Ishikawa (cell line): ENCODE measurements at regions not wholly inside any gene's neighbourhood (a gene's known extent, or its start where the extent isn't known, plus 50 kb on each side); places are given as distances from the start of the nearest gene placed in this dataset.

ENCODE experiments used
- CEBPB ChIP-seq: IDR thresholded peaks from 2 replicates; pipeline ENCODE4 v1.6.1; 2012
- CREB1 ChIP-seq: IDR thresholded peaks from 2 replicates; pipeline ENCODE4 v1.6.1; 2012; ENCODE audit warnings: low read depth
- EGR1 ChIP-seq: IDR thresholded peaks from 2 replicates; pipeline ENCODE4 v1.6.1; 2012
- EP300 ChIP-seq: IDR thresholded peaks from 2 replicates; pipeline ENCODE4 v1.6.1; 2012; ENCODE audit warnings: borderline replicate concordance
- FOXM1 ChIP-seq: IDR thresholded peaks from 2 replicates; pipeline ENCODE4 v1.6.1; 2012; ENCODE audit warnings: low read depth, borderline replicate concordance
- NFIC ChIP-seq: IDR thresholded peaks from 2 replicates; pipeline ENCODE4 v1.6.1; 2012
- RAD21 ChIP-seq: IDR thresholded peaks from 2 replicates; pipeline ENCODE4 v1.6.1; 2012; ENCODE audit warnings: low read depth
- TAF1 ChIP-seq: IDR thresholded peaks from 2 replicates; pipeline ENCODE4 v1.6.1; 2012; ENCODE audit warnings: low read depth, mild to moderate bottlenecking
- TCF12 ChIP-seq: IDR thresholded peaks from 2 replicates; pipeline ENCODE4 v1.6.1; 2012; ENCODE audit warnings: low read depth
- TEAD4 ChIP-seq: IDR thresholded peaks from 2 replicates; pipeline ENCODE4 v1.6.1; 2012
- YY1 ChIP-seq: IDR thresholded peaks from 2 replicates; pipeline ENCODE4 v1.6.1; 2012; ENCODE audit warnings: low read depth
- ZBTB7A ChIP-seq: IDR thresholded peaks from 2 replicates; pipeline ENCODE4 v1.6.1; 2012; ENCODE audit warnings: low read depth
- TF ChIP-seq, protein P1 (sequence below): IDR thresholded peaks from 2 replicates; pipeline ENCODE4 v1.6.1; 2012
- TF ChIP-seq, protein P2 (sequence below): IDR thresholded peaks from 2 replicates; pipeline ENCODE4 v1.6.1; 2012; ENCODE audit warnings: low read depth, mild to moderate bottlenecking
- TF ChIP-seq, protein P3 (sequence below): IDR thresholded peaks from 2 replicates; pipeline ENCODE4 v1.6.1; 2012

DNA sequence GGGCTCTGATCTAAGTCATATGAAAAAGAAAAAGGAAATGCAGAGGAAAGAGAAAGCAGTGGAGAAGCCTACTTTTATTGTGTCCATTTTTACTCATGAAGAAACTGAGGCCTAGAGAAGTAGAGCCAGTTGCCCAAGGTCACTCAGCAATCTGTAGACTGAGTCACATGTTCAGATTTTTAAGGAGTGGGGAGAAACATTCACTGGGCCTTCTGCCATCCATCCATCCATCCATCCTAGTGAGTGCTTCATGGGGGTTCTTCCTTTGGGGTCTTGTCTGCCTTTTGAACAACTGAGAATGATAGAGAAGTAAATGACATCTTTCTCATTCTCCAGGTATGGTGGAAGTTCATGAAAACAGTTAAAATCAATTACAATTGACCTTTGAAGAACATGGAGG, 233.6 kb upstream of the SRRM4 start:
- TF ChIP-seq YY1 (no peak), NFIC (no peak), TAF1 (no peak)
- TF ChIP-seq, protein P1, sequence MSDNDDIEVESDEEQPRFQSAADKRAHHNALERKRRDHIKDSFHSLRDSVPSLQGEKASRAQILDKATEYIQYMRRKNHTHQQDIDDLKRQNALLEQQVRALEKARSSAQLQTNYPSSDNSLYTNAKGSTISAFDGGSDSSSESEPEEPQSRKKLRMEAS, result no peak
- TF ChIP-seq, protein P2, sequence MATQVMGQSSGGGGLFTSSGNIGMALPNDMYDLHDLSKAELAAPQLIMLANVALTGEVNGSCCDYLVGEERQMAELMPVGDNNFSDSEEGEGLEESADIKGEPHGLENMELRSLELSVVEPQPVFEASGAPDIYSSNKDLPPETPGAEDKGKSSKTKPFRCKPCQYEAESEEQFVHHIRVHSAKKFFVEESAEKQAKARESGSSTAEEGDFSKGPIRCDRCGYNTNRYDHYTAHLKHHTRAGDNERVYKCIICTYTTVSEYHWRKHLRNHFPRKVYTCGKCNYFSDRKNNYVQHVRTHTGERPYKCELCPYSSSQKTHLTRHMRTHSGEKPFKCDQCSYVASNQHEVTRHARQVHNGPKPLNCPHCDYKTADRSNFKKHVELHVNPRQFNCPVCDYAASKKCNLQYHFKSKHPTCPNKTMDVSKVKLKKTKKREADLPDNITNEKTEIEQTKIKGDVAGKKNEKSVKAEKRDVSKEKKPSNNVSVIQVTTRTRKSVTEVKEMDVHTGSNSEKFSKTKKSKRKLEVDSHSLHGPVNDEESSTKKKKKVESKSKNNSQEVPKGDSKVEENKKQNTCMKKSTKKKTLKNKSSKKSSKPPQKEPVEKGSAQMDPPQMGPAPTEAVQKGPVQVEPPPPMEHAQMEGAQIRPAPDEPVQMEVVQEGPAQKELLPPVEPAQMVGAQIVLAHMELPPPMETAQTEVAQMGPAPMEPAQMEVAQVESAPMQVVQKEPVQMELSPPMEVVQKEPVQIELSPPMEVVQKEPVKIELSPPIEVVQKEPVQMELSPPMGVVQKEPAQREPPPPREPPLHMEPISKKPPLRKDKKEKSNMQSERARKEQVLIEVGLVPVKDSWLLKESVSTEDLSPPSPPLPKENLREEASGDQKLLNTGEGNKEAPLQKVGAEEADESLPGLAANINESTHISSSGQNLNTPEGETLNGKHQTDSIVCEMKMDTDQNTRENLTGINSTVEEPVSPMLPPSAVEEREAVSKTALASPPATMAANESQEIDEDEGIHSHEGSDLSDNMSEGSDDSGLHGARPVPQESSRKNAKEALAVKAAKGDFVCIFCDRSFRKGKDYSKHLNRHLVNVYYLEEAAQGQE, result no peak

DNA sequence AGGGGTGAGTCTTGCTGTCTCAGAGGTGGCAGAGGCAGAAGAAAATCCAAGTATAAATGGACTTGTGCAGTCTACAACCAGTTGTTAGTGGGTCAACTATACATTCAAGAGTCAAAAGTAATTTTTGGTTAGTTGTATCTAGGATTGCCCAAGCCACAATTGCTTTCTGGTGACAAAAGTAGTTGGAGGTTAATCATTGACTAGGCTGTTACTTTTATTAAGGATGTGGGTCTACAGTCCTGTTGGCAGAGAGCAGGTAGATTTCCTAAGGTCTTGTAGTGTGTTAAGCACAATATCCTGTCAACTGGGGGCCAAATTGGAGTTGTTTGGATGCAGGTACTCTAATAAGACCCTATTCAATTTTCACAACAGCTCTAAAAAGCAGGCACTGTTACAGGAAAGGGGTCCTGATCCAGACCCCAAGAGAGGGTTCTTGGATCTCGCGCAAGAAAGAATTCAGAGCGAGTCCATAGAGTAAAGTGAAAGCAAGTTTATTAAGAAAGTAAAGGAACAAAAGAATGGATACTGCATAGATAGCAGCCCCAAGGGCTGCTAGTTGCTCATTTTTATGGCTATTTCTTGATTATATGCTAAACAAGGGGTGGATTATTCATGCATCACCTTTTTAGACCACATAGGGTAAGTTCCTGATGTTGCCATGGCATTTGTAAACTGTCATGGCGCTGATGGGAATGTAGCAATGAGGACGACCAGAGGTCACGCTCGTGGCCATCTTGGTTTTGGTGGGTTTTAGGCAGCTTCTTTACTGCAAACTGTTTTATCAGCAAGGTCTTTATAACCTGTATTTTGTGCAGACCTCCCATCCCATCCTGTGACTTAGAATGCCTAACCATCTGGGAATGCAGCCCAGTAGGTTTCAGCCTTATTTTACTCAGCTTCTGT, 232.6 kb upstream of the SRRM4 start:
- TF ChIP-seq, protein P1, result no peak
- TF ChIP-seq TCF12 (no peak), TAF1 (no peak), FOXM1 (no peak), NFIC (no peak), YY1 (no peak), RAD21 (no peak), CREB1 (no peak), EP300 (no peak), CEBPB (no peak), TEAD4 (no peak), EGR1 (no peak), ZBTB7A (no peak)
- TF ChIP-seq, protein P3, sequence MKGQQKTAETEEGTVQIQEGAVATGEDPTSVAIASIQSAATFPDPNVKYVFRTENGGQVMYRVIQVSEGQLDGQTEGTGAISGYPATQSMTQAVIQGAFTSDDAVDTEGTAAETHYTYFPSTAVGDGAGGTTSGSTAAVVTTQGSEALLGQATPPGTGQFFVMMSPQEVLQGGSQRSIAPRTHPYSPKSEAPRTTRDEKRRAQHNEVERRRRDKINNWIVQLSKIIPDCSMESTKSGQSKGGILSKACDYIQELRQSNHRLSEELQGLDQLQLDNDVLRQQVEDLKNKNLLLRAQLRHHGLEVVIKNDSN, result no peak
- TF ChIP-seq, protein P2, result no peak

DNA sequence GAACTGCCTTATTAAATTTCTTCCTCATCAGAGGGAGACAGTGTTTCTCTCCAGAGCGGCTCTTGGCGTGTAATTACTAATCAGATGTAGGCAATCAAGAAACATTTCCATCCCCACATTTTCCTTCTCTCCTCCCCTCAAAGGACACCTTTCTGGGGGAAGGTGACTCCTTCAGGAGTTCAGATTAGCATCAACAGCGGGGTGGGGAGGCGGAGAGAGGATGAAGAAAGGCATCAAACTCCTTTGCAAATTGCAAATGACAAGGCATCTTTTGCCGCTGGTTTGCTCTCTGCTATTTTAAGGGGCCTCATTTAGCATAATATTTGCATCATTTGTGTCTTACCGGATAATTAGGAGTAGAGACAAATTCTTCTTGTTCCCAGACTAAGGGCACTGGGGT, 231.7 kb upstream of the SRRM4 start:
- TF ChIP-seq EGR1 (no peak), ZBTB7A (no peak), RAD21 (no peak), YY1 (no peak), TEAD4 (no peak), FOXM1 (no peak), TAF1 (no peak), EP300 (no peak), TCF12 (no peak), NFIC (no peak), CEBPB (no peak), CREB1 (no peak)
- TF ChIP-seq, protein P3, result no peak
- TF ChIP-seq, protein P2, result no peak
- TF ChIP-seq, protein P1, result no peak

DNA sequence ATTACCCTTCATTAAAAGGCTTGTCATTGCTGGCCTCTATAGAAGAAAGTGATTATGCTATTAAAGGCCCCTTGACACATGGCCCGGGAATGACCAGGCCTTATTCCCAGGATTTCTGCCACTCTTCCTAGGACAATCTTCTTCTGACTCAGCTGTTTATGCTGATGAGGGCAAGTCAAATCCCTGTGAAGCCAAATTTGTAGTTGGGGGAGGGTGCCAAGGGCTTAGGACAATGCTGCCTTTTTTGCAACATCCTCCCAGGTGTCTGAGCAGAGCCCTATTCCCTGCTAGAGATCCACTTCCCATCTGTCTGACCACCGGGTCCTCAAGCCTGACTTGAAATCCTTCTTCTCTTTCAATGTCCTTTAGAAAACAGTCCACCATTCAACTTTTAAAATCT, 230.7 kb upstream of the SRRM4 start:
- TF ChIP-seq, protein P3, result no peak
- TF ChIP-seq YY1 (no peak), NFIC (no peak), RAD21 (no peak), FOXM1 (no peak), CEBPB (no peak), EGR1 (no peak), TAF1 (no peak)
- TF ChIP-seq, protein P1, result no peak
